ENCODE measurements at regions not wholly inside any gene's neighbourhood (a gene's known extent, or its start where the extent isn't known, plus 50 kb on each side); places are given as distances from the start of the nearest gene placed in this dataset.

DNA sequence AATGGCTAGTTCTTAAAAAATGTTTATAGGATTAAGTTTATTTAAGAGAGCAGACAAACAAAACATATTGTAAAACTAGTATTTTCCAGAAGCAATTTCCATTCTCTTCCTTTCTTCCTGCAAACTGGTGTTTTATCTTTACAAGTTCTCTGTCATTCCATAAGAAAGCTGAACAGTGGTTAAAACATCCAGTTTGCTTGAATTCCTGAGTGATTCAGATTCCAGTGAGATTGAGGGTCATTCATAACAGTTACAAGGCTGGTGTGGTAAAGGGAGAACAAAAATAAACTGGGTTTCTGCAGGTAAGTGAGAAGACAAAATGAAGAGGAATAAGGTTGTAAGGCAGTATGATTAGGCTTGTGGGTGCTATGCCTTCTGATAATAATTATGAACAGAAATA lies 544.8 kb upstream of the DIPK2B start:
- no peak for FAIRE-seq

DNA sequence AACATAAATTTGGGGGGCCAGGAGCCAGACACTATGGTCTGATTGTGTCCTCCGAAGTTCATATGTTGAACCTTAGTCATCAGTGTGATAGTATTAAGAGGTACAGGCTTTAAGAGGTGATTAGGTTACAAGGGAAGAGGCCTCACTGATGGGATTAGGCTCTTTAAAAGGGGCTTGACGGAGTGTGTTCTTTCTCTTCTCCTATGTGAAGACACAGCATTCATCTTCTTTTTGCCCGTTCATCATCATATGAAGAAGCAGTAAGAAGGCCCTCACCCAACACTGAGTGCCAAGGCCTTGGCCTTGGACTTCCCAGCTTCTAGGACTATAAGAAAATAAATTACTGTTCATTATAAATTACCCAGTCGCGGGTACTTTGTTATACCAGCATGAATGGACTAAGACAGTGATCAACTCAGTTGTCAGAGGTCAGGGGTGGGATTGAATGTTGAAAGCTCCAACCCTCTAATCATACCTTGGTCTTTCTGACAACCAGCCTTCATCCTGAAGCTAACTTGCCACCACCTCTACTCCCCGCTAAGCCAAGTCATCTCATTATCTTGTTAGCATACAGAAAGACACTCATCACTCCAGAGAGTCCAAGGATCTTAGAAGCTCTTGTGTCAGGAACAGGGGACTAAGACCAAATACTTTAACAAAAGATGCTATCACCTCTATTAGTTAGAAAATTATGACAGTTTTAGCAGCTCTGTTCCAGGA lies 543.4 kb upstream of the DIPK2B start:
- Histone ChIP-seq H3K27ac (no peak overlapping the region), H3K27me3 (peaks cover 0 to 13% (median 2%) of the 10 kb centered on the region in 4 donors), H3K4me1 (no peaks in the 10 kb centered on the region), H3K9me3 (no peaks in the 10 kb centered on the region), H3K36me3 (no peaks in the 10 kb centered on the region), H3K4me3 (no peak overlapping the region)
- intact Hi-C loops (cut with DNase I), result no loop called here
- TF ChIP-seq, protein P1, sequence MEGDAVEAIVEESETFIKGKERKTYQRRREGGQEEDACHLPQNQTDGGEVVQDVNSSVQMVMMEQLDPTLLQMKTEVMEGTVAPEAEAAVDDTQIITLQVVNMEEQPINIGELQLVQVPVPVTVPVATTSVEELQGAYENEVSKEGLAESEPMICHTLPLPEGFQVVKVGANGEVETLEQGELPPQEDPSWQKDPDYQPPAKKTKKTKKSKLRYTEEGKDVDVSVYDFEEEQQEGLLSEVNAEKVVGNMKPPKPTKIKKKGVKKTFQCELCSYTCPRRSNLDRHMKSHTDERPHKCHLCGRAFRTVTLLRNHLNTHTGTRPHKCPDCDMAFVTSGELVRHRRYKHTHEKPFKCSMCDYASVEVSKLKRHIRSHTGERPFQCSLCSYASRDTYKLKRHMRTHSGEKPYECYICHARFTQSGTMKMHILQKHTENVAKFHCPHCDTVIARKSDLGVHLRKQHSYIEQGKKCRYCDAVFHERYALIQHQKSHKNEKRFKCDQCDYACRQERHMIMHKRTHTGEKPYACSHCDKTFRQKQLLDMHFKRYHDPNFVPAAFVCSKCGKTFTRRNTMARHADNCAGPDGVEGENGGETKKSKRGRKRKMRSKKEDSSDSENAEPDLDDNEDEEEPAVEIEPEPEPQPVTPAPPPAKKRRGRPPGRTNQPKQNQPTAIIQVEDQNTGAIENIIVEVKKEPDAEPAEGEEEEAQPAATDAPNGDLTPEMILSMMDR (IDR thresholded peaks at IDR 0.05), result no peak
- ATAC-seq (no peak), DNase-seq (no peak), FAIRE-seq (no peak)
- 76 to 82% methylated on average over 6 of the region's 6 CpGs for WGBS, 2 donors

More for the DNA sequence above, 544.8 kb upstream of the DIPK2B start:
- Histone ChIP-seq H3K4me1 (no peaks in the 10 kb centered on the region), H3K36me3 (no peaks in the 10 kb centered on the region), H3K4me3 (no peak overlapping the region), H3K27me3 (peaks cover 0 to 16% (median 2%) of the 10 kb centered on the region in 4 donors), H3K27ac (no peak overlapping the region), H3K9me3 (no peaks in the 10 kb centered on the region)
- intact Hi-C loops (cut with DNase I), result no loop called here
- no peak for DNase-seq
- ATAC-seq, result no peak
- TF ChIP-seq, protein P1 (IDR thresholded peaks at IDR 0.05), result no peak

DNA sequence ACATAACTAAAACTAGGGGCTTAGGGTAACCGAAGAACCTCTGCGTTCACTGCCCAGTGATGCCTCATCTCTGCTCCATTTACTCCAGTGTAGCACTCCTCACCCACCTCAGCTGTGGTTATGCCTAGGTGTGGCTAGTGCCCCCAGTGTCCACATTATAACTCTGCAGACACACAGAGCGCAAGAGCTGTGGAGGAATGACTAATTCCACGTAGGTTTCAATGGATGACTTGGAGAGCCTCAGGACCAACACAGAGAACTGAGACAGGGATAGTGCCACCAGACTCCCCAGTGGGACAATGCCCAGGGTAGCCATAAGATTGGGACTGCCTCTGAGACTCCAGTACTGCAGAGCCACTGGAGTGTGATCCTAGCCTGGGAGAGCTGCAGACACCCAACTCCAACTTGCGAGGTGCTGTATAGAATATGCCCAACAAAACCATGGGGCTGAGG lies 542.4 kb upstream of the DIPK2B start:
- intact Hi-C loops (cut with DNase I), result no loop called here
- WGBS, 2 donors, result 78 to 82% methylated on average over 5 of the region's 5 CpGs
- Histone ChIP-seq H3K36me3 (no peaks in the 10 kb centered on the region), H3K27ac (no peak overlapping the region), H3K9me3 (no peaks in the 10 kb centered on the region), H3K27me3 (peaks cover 0 to 9% (median 2%) of the 10 kb centered on the region in 4 donors), H3K4me1 (no peaks in the 10 kb centered on the region), H3K4me3 (no peak overlapping the region)
- TF ChIP-seq, protein P1 (IDR thresholded peaks at IDR 0.05), result no peak
- ATAC-seq, result no peak
- FAIRE-seq, result no peak
- DNase-seq, result no peak

DNA sequence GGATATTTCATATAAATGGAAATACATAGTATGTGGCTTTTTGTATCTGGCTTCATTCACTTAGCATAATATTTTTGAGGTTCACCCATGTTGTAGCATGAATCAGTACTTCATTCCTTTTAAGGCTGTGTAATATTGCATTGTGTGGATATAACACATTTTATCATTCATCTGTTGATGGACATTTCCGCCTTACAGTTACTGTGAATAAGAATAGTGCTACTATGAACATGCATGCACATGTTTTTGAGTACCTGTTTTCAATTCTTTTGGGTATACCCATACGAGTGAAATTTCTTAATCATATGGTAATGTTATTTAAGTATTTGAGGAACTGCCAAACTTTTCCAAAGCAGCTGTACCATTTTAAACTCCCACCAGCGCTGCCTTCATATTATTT lies 539.6 kb upstream of the DIPK2B start:
- no peaks in the 10 kb centered on the region for H3K4me1 ChIP-seq
- 46 to 63% methylated on average over 3 of the region's 3 CpGs for WGBS, 2 donors
- no peak overlapping the region for H3K4me3 ChIP-seq
- H3K9me3 ChIP-seq, result no peaks in the 10 kb centered on the region
- H3K27ac ChIP-seq, result no peak overlapping the region
- ATAC-seq (no peak), DNase-seq (no peak), FAIRE-seq (no peak)
- intact Hi-C loops (cut with DNase I), result no loop called here
- TF ChIP-seq, protein P1 (IDR thresholded peaks at IDR 0.05), result no peak
- peaks cover 0 to 12% (median under 1%) of the 10 kb centered on the region in 4 donors for H3K27me3 ChIP-seq
- no peaks in the 10 kb centered on the region for H3K36me3 ChIP-seq

DNA sequence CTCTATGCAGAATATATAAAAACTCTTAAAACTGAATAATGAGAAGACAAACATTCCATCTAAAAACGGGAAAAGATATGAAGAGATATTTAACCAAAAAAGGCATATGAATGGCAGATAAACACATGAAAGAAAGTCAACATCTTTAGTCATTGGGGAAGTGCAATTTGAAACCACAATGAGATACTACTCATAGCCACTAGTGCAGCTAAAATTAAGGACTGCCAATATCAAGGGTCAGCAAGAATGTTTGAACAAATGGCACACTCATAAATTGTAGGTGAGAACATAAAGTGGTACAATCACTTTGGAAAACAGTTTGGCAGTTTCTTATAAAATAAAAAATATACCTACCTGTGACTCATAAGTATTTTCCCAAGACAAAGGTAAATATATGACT lies 534.9 kb upstream of the DIPK2B start:
- Histone ChIP-seq H3K27ac (no peak overlapping the region), H3K4me3 (no peak overlapping the region), H3K4me1 (no peaks in the 10 kb centered on the region), H3K36me3 (no peaks in the 10 kb centered on the region), H3K27me3 (peaks cover 0 to 12% (median 0%) of the 10 kb centered on the region in 4 donors), H3K9me3 (no peaks in the 10 kb centered on the region)
- intact Hi-C loops (cut with DNase I), result no loop called here
- FAIRE-seq (no peak), ATAC-seq (no peak), DNase-seq (no peak)
- TF ChIP-seq, protein P1 (IDR thresholded peaks at IDR 0.05), result no peak
- WGBS, 2 donors, result 27 to 34% methylated on average over 1 of the region's 1 CpG
